Aorta (tissue), 5 donors: ENCODE measurements at regions not wholly inside any gene's neighbourhood (a gene's known extent, or its start where the extent isn't known, plus 50 kb on each side); places are given as distances from the start of the nearest gene placed in this dataset.

ENCODE experiments used
- ATAC-seq: fragments of 200-7000 bp; cut with Tn5 transposase; one replicate; pipeline ENCODE4 v1.9.1; 2022; ENCODE audit warnings: moderate library complexity; ENCODE audit not compliant: low FRiP score
- DNase-seq, 2 donors: peaks; one replicate each; pipeline ENCODE4 v3.0.0-alpha.2; 2020
- H3K27ac ChIP-seq, 2 donors: one replicate each; pipeline ENCODE4 v1.5.1; 2013; ENCODE audit warnings: low read length in 2 of 2, mild to moderate bottlenecking in 2 of 2, moderate library complexity in 2 of 2, control low read depth in 1 of 2, inconsistent platforms in 1 of 2, low read depth in 1 of 2
- H3K27me3 ChIP-seq, 2 donors: one replicate each; pipeline ENCODE4 v1.6.1; 2013; ENCODE audit warnings: control low read depth in 1 of 2, low read length in 1 of 2, mild to moderate bottlenecking in 1 of 2, moderate library complexity in 1 of 2; ENCODE audit not compliant: insufficient read depth in 2 of 2, control insufficient read depth in 1 of 2
- H3K36me3 ChIP-seq, 2 donors: one replicate each; pipeline ENCODE4 v1.6.1; 2013; ENCODE audit warnings: control low read depth in 1 of 2, low read length in 1 of 2, mild to moderate bottlenecking in 1 of 2; ENCODE audit not compliant: insufficient read depth in 2 of 2, control insufficient read depth in 1 of 2
- H3K4me1 ChIP-seq, 2 donors: one replicate each; pipeline ENCODE4 v1.6.1; 2013; ENCODE audit warnings: low read length in 2 of 2, control low read depth in 1 of 2, mild to moderate bottlenecking in 1 of 2, moderate library complexity in 1 of 2; ENCODE audit not compliant: insufficient read depth in 2 of 2, control insufficient read depth in 1 of 2
- H3K4me3 ChIP-seq, 2 donors: one replicate each; pipeline ENCODE4 v1.5.1; 2013; ENCODE audit warnings: low read length in 2 of 2, control low read depth in 1 of 2, mild to moderate bottlenecking in 1 of 2
- H3K9me3 ChIP-seq: one replicate; pipeline ENCODE4 v1.6.1; 2013; ENCODE audit warnings: mild to moderate bottlenecking, low read length; ENCODE audit not compliant: control insufficient read depth
- WGBS, 2 donors: extraction: QIAGEN DNeasy Blood & Tissue Kit; methylation state at CpG; one replicate each; pipeline ENCODE4 v1.1.7; 2013; 5-methylcytosine and 5-hydroxymethylcytosine counted together
- intact Hi-C, 2 donors: fragments of 100-400 bp; cut with DNase I; formaldehyde crosslinking; loops; one replicate each; pipeline versions ENCODE4 v1.14.2 to v1.15.0; 2022
- donor health status: healthy with polysubstance abuse.
- donor health status: Bipolar disorder and iron deficiency.
- donor health status: DM: no; HTN: no; CAD: no.
- donor health status: DM: no; HTN: no; CAD: no.
- donor health status: DM: yes; HTN: yes; CAD: no.

- H3K9me3 ChIP-seq = no peaks in the 10 kb centered on the region
- no peaks in the 10 kb centered on the region for H3K4me1 ChIP-seq
- DNase-seq (no peak), ATAC-seq (no peak)
- H3K4me3 ChIP-seq = no peak overlapping the region
- intact Hi-C loops = no loop called here
- no peaks in the 10 kb centered on the region for H3K27me3 ChIP-seq
- H3K27ac ChIP-seq = no peak overlapping the region
- WGBS, 2 donors = 21 to 36% methylated on average over 2 of the region's 2 CpGs
- no peaks in the 10 kb centered on the region for H3K36me3 ChIP-seq
These were observed 839.6 kb downstream of the TSN start for GRCh38 chr2:122595065-122595464.

- H3K4me1 ChIP-seq = no peaks in the 10 kb centered on the region
- no peaks in the 10 kb centered on the region for H3K36me3 ChIP-seq
- intact Hi-C loops = no loop called here
- no peak overlapping the region for H3K27ac ChIP-seq
- ATAC-seq = no peak
- no peak overlapping the region for H3K4me3 ChIP-seq
- no peaks in the 10 kb centered on the region for H3K27me3 ChIP-seq
- H3K9me3 ChIP-seq = no peaks in the 10 kb centered on the region
- WGBS, 2 donors = 38 to 51% methylated on average over 3 of the region's 3 CpGs
- DNase-seq = no peak
These were observed 841.1 kb downstream of the TSN start for GRCh38 chr2:122596598-122596997.

GRCh38 chr2:122598784-122599183 lies 843.3 kb downstream of the TSN start:
- no peak for ATAC-seq

GRCh38 chr2:122610948-122611609 lies 855.6 kb downstream of the TSN start:
- Histone ChIP-seq H3K27me3 (no peaks in the 10 kb centered on the region), H3K4me1 (no peaks in the 10 kb centered on the region), H3K4me3 (no peak overlapping the region), H3K27ac (no peak overlapping the region), H3K9me3 (no peaks in the 10 kb centered on the region), H3K36me3 (no peaks in the 10 kb centered on the region)
- DNase-seq (no peak), ATAC-seq (peak; percentile 50)
- intact Hi-C loops = no loop called here
- WGBS, 2 donors = 84 to 85% methylated on average over 3 of the region's 3 CpGs

More at GRCh38 chr2:122598784-122599183, 843.3 kb downstream of the TSN start:
- 74 to 82% methylated on average over 1 of the region's 1 CpG for WGBS, 2 donors
- DNase-seq = no peak
- Histone ChIP-seq H3K4me3 (no peak overlapping the region), H3K27me3 (no peaks in the 10 kb centered on the region), H3K27ac (no peak overlapping the region), H3K4me1 (no peaks in the 10 kb centered on the region), H3K9me3 (no peaks in the 10 kb centered on the region), H3K36me3 (no peaks in the 10 kb centered on the region)
- intact Hi-C loops = no loop called here

GRCh38 chr2:122622934-122623333 lies 867.5 kb downstream of the TSN start:
- Histone ChIP-seq H3K27me3 (no peaks in the 10 kb centered on the region), H3K9me3 (no peaks in the 10 kb centered on the region), H3K4me1 (no peaks in the 10 kb centered on the region), H3K27ac (no peak overlapping the region), H3K36me3 (no peaks in the 10 kb centered on the region), H3K4me3 (no peak overlapping the region)
- intact Hi-C loops = no loop called here
- WGBS, 2 donors = 54 to 75% methylated on average over 3 of the region's 3 CpGs
- ATAC-seq (no peak), DNase-seq (no peak)

- ATAC-seq = no peak
- Histone ChIP-seq H3K4me1 (no peaks in the 10 kb centered on the region), H3K27ac (no peak overlapping the region), H3K4me3 (no peak overlapping the region), H3K36me3 (no peaks in the 10 kb centered on the region), H3K9me3 (no peaks in the 10 kb centered on the region), H3K27me3 (no peaks in the 10 kb centered on the region)
- intact Hi-C loops = no loop called here
- no peak for DNase-seq
- 49 to 61% methylated on average over 3 of the region's 3 CpGs for WGBS, 2 donors
These were observed 871.9 kb downstream of the TSN start for GRCh38 chr2:122627388-122627787.

- Histone ChIP-seq H3K27ac (no peak overlapping the region), H3K36me3 (no peaks in the 10 kb centered on the region), H3K4me3 (no peak overlapping the region), H3K27me3 (no peaks in the 10 kb centered on the region), H3K9me3 (no peaks in the 10 kb centered on the region), H3K4me1 (no peaks in the 10 kb centered on the region)
- intact Hi-C loops = no loop called here
- WGBS, 2 donors = 41 to 66% methylated on average over 1 of the region's 1 CpG
- ATAC-seq (no peak), DNase-seq (no peak)
These were observed 878.8 kb downstream of the TSN start for GRCh38 chr2:122634256-122634655.

- no peaks in the 10 kb centered on the region for H3K4me1 ChIP-seq
- no peaks in the 10 kb centered on the region for H3K9me3 ChIP-seq
- 86 to 87% methylated on average over 2 of the region's 2 CpGs for WGBS, 2 donors
- ATAC-seq (no peak), DNase-seq (no peak)
- H3K4me3 ChIP-seq = no peak overlapping the region
- H3K27ac ChIP-seq = no peak overlapping the region
- intact Hi-C loops = no loop called here
- no peaks in the 10 kb centered on the region for H3K27me3 ChIP-seq
- no peaks in the 10 kb centered on the region for H3K36me3 ChIP-seq
These were observed 879.5 kb downstream of the TSN start for GRCh38 chr2:122634920-122635319.

- Histone ChIP-seq H3K9me3 (no peaks in the 10 kb centered on the region), H3K4me3 (no peak overlapping the region), H3K4me1 (no peaks in the 10 kb centered on the region), H3K27me3 (no peaks in the 10 kb centered on the region), H3K27ac (no peak overlapping the region), H3K36me3 (no peaks in the 10 kb centered on the region)
- no peak for DNase-seq
- intact Hi-C loops = no loop called here
- 13 to 17% methylated on average over 1 of the region's 1 CpG for WGBS, 2 donors
- ATAC-seq = no peak
These were observed 880.2 kb downstream of the TSN start for GRCh38 chr2:122635686-122636085.
